Panc1 (cell line): ENCODE measurements at regions not wholly inside any gene's neighbourhood (a gene's known extent, or its start where the extent isn't known, plus 50 kb on each side); places are given as distances from the start of the nearest gene placed in this dataset.
"Not testable (repeated sequence)": the region's sequence is repeated elsewhere in the genome, so short reads cannot be mapped to it uniquely, and the experiment has no call there.

Experiments used
- ATAC-seq: fragments of 200-7000 bp; cut with Tn5 transposase; 2 replicates; pipeline ENCODE4 v1.9.1; 2020; ENCODE audit warnings: mild to moderate bottlenecking, moderate library complexity
- BruUV-seq: library from RNA; stranded (reverse); fragments of 400-500 nt; replicated peaks from 2 replicates; lab custom pipeline; 2021; lab: Mats Ljungman, UMichigan
- CTCF ChIA-PET: fragments of 300-600 bp; sonication (Branson Sonifier 250); formaldehyde crosslinking; loops from one replicate; lab custom pipeline; 2022; ENCODE audit warnings: antibody characterized with exemption; lab: Charles Lee
- POLR2A ChIA-PET: fragments of 300-600 bp; sonication (Branson Sonifier 250); formaldehyde crosslinking; loops from one replicate; lab custom pipeline; 2022; ENCODE audit warnings: antibody characterized with exemption; lab: Charles Lee
- DNase-seq: peaks from one replicate; pipeline ENCODE4 v3.0.0-alpha.2; 2010; ENCODE audit warnings: low read depth, low spot score
- H3K27ac ChIP-seq: 2 replicates; pipeline ENCODE4 v1.5.1; 2011; ENCODE audit warnings: mild to moderate bottlenecking, low read length, inconsistent platforms
- H3K27me3 ChIP-seq: fragments of 200-500 bp; sonication (Bioruptor generic); 2 replicates; pipeline ENCODE4 v1.6.0; 2014; ENCODE audit warnings: low read length, inconsistent platforms; ENCODE audit not compliant: control insufficient read depth, insufficient read depth
- H3K36me3 ChIP-seq: fragments of 200-500 bp; sonication (Bioruptor generic); 2 replicates; pipeline ENCODE4 v1.5.1; 2014; ENCODE audit warnings: inconsistent platforms, mild to moderate bottlenecking, low read length, moderate library complexity; ENCODE audit not compliant: control insufficient read depth, insufficient read depth
- H3K4me1 ChIP-seq: 2 replicates; pipeline ENCODE4 v1.5.1; 2011; ENCODE audit warnings: inconsistent platforms, mild to moderate bottlenecking, low read length, moderate library complexity; ENCODE audit not compliant: control insufficient read depth, insufficient read depth
- H3K4me3 ChIP-seq, 2 experiments: 2 replicates each; pipeline ENCODE4 v1.5.1; 2011 to 2012; ENCODE audit warnings: low read depth in 2 of 2, low read length in 2 of 2, mild to moderate bottlenecking in 2 of 2, inconsistent platforms in 1 of 2, moderate library complexity in 1 of 2
- H3K9me3 ChIP-seq: fragments of 200-500 bp; sonication (Bioruptor generic); 2 replicates; pipeline ENCODE4 v1.5.1; 2014; ENCODE audit warnings: low read depth, mild to moderate bottlenecking, inconsistent platforms, low read length, moderate library complexity; ENCODE audit not compliant: control insufficient read depth, insufficient read depth
- POLR2AphosphoS5 ChIP-seq: IDR thresholded peaks from 2 replicates; pipeline ENCODE4 v1.6.1; 2012; ENCODE audit warnings: mild to moderate bottlenecking, low read depth, low read length, moderate library complexity
- SIN3A ChIP-seq: IDR thresholded peaks from 2 replicates; pipeline ENCODE4 v1.6.1; 2012; ENCODE audit warnings: low read depth, mild to moderate bottlenecking, low read length, moderate library complexity, borderline replicate concordance; ENCODE audit not compliant: insufficient read depth
- TCF7L2 ChIP-seq: IDR thresholded peaks from 2 replicates; pipeline ENCODE4 v1.6.1; 2011; ENCODE audit warnings: mild to moderate bottlenecking, low read depth, low read length, inconsistent platforms
- in situ Hi-C: cut with HindIII; loops from 2 replicates; pipeline ENCODE4 v1.10.0; 2016; ENCODE audit warnings: low sequenced_read_pairs, low pct_unique_long_range_greater_than_20kb
- intact Hi-C: fragments of 100-400 bp; cut with micrococcal nuclease; formaldehyde crosslinking; loops from one replicate; pipeline ENCODE4 v1.10.0; 2022; ENCODE audit not compliant: unreplicated experiment
- TF ChIP-seq, protein P1 (sequence below), 2 experiments: IDR thresholded peaks; 2 replicates each; pipeline ENCODE4 v1.6.1; 2011 to 2012; ENCODE audit warnings: low read depth in 2 of 2, control low read depth in 1 of 2, low read length in 1 of 2, mild to moderate bottlenecking in 1 of 2, moderate library complexity in 1 of 2; ENCODE audit not compliant: insufficient read depth in 1 of 2
- TF ChIP-seq, protein P2 (sequence below): fragments of 450-650 bp; IDR thresholded peaks from 2 replicates; pipeline ENCODE4 v1.5.1; 2017; ENCODE audit warnings: mild to moderate bottlenecking

DNA sequence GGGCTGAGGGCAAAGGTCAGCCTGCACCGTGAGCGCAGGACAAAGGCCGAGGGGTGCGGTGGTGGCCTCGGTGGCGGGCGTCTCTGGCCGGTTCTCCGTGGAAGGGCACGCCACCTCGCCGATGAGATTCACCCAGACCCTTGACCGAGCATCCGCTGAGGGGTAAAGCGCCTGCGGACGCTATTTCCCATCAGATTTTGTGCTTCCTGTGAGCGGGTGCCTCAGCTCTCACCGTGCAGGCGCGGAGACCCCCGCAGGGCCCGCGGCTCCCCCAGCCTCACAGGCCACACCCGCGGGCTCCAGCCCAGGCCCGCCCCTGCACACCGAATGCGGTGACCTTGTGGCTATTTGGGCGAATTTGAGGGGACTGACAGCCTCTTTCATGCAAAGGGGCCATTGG is 348.0 kb downstream of the TEX29 start:
- no peaks in the 10 kb centered on the region for H3K27me3 ChIP-seq
- TF ChIP-seq, protein P1, sequence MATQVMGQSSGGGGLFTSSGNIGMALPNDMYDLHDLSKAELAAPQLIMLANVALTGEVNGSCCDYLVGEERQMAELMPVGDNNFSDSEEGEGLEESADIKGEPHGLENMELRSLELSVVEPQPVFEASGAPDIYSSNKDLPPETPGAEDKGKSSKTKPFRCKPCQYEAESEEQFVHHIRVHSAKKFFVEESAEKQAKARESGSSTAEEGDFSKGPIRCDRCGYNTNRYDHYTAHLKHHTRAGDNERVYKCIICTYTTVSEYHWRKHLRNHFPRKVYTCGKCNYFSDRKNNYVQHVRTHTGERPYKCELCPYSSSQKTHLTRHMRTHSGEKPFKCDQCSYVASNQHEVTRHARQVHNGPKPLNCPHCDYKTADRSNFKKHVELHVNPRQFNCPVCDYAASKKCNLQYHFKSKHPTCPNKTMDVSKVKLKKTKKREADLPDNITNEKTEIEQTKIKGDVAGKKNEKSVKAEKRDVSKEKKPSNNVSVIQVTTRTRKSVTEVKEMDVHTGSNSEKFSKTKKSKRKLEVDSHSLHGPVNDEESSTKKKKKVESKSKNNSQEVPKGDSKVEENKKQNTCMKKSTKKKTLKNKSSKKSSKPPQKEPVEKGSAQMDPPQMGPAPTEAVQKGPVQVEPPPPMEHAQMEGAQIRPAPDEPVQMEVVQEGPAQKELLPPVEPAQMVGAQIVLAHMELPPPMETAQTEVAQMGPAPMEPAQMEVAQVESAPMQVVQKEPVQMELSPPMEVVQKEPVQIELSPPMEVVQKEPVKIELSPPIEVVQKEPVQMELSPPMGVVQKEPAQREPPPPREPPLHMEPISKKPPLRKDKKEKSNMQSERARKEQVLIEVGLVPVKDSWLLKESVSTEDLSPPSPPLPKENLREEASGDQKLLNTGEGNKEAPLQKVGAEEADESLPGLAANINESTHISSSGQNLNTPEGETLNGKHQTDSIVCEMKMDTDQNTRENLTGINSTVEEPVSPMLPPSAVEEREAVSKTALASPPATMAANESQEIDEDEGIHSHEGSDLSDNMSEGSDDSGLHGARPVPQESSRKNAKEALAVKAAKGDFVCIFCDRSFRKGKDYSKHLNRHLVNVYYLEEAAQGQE (IDR thresholded peaks at IDR 0.05; ENCODE audit: insufficient read depth in 1 of 2, low read depth in 2 of 2, low read length in 1 of 2), result no peak
- no peak for TF ChIP-seq POLR2AphosphoS5
- TF ChIP-seq SIN3A, result no peak
- TF ChIP-seq, protein P2, sequence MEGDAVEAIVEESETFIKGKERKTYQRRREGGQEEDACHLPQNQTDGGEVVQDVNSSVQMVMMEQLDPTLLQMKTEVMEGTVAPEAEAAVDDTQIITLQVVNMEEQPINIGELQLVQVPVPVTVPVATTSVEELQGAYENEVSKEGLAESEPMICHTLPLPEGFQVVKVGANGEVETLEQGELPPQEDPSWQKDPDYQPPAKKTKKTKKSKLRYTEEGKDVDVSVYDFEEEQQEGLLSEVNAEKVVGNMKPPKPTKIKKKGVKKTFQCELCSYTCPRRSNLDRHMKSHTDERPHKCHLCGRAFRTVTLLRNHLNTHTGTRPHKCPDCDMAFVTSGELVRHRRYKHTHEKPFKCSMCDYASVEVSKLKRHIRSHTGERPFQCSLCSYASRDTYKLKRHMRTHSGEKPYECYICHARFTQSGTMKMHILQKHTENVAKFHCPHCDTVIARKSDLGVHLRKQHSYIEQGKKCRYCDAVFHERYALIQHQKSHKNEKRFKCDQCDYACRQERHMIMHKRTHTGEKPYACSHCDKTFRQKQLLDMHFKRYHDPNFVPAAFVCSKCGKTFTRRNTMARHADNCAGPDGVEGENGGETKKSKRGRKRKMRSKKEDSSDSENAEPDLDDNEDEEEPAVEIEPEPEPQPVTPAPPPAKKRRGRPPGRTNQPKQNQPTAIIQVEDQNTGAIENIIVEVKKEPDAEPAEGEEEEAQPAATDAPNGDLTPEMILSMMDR, result no peak
- TF ChIP-seq TCF7L2, result no peak
- in situ Hi-C loops (no loop called here), intact Hi-C loops (no loop called here)
- no TSS peak for BruUV-seq
- POLR2A ChIA-PET, result no interaction called here
- no peak for ATAC-seq
- CTCF ChIA-PET, result no interaction called here
- DNase-seq, result no peak
- no peaks in the 10 kb centered on the region for H3K4me1 ChIP-seq
- H3K27ac ChIP-seq, result no peak overlapping the region
- H3K4me3 ChIP-seq, result no peak overlapping the region
- H3K9me3 ChIP-seq, result no peaks in the 10 kb centered on the region
- H3K36me3 ChIP-seq, result no peaks in the 10 kb centered on the region

DNA sequence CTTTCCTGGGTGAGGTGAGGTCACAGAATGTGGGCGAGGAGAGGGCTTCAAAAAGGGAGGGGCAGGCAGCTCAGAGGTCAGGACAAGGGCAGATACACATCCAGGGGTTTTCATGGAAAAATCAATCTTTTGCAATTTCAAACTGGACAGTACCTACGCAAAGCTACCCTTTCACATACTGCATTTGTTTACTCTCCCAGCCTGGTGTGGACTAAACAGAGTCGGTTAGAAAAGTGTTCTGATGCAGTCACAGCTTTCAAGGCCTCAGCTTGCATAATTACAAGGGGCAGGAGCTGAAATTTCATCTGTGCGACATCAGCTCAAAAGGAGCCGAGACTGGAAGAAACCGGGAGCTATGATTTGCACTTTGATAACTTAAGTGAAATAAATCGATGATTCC is 351.8 kb downstream of the TEX29 start:
- H3K36me3 ChIP-seq, intact Hi-C loops, ATAC-seq, H3K4me1 ChIP-seq, BruUV-seq, in situ Hi-C loops, H3K27me3 ChIP-seq, H3K9me3 ChIP-seq, H3K27ac ChIP-seq, CTCF ChIA-PET, POLR2A ChIA-PET, H3K4me3 ChIP-seq, DNase-seq: not testable (repeated sequence)

DNA sequence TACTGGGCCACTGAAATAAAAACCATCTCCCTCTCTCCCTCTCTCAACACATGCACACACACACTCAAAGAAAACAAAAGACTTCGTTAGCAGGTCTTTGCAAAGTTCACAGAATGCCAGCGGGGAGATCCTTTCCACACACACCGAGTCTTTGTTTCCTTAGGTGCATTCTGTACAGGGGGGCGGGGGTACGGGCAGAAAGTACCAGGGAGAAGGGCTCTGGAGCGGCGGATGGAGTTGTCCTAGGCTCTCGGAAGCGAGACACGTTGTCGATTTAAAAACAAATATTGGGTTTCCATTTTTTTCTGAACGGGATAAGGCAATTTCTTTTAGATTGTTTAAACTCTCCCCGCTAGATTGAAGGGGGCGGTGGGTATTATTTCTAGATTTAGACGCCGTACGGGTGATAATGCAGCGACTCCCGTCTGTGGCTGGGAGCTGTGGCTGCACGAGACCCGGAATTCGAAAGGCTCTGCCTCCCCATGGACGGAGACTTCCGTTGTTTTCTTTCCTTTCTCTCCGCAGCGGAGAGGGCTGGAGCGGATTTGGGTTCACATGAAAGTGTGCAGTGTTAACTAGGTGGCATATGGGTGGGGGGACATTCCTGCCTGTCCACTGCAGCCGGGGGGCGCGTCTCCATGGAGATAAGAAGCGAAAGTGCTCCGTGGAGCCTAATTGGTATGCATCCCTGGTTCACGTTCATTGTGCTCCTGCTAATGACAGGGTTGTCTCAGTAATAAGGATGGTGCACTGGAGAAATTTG is 357.9 kb downstream of the TEX29 start:
- H3K27me3 ChIP-seq, H3K27ac ChIP-seq, in situ Hi-C loops, intact Hi-C loops, CTCF ChIA-PET, BruUV-seq, ATAC-seq, POLR2A ChIA-PET, H3K9me3 ChIP-seq, DNase-seq, H3K36me3 ChIP-seq, H3K4me3 ChIP-seq, H3K4me1 ChIP-seq: not testable (repeated sequence)

DNA sequence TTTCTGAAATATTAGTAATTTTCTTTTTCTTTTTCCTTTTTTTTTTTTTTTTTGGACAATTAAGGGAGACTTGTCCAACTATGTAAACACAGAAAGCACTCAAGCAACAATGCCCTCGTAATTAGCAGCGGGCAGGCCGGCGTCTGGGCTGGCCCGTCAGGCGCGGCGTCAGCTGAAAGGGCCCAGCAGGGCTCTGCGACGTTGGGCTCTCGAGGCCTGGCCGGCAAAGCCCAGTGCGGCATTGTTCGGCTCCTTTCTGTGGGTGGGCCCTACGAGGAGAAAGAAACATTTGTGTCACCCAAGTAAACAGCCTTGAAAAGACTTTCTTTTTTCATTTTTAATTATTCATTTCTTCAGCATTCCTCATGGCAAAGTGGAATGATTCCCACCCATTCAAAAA is 359.2 kb downstream of the TEX29 start:
- H3K9me3 ChIP-seq, H3K4me3 ChIP-seq, intact Hi-C loops, H3K27me3 ChIP-seq, DNase-seq, ATAC-seq, H3K36me3 ChIP-seq, H3K4me1 ChIP-seq, H3K27ac ChIP-seq, POLR2A ChIA-PET, CTCF ChIA-PET, BruUV-seq, in situ Hi-C loops: not testable (repeated sequence)

DNA sequence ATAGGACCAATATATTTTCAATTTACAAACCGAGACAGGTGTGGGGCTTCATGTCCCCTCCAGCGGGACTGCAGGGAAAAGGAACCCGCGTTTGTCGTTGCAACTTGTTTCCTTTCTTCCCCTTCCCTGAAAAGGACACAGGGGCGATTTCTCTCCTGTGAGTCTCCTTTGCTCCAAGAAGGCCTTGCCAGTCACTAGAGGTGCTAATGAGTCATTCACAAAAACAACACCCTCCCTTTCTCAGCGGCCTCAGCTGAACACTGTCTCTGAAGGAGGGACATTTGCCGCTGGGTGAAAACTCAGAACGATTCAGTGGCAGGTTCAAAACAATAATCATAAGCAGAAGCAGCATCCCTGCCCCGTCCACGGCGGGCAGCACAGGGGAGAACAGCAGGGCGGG is 359.7 kb downstream of the TEX29 start:
- in situ Hi-C loops, intact Hi-C loops, H3K9me3 ChIP-seq, DNase-seq, H3K4me1 ChIP-seq, ATAC-seq, H3K4me3 ChIP-seq, BruUV-seq, POLR2A ChIA-PET, H3K36me3 ChIP-seq, H3K27ac ChIP-seq, H3K27me3 ChIP-seq, CTCF ChIA-PET: not testable (repeated sequence)
